Activated CD4-positive, CD25-positive, alpha-beta regulatory T cell (primary cell): ENCODE measurements at regions not wholly inside any gene's neighbourhood (a gene's known extent, or its start where the extent isn't known, plus 50 kb on each side); places are given as distances from the start of the nearest gene placed in this dataset.

Source experiments
- DNase-seq, 4 experiments: peaks; one replicate each; lab custom pipeline; 2025; lab: John Stamatoyannopoulos, UW

DNA sequence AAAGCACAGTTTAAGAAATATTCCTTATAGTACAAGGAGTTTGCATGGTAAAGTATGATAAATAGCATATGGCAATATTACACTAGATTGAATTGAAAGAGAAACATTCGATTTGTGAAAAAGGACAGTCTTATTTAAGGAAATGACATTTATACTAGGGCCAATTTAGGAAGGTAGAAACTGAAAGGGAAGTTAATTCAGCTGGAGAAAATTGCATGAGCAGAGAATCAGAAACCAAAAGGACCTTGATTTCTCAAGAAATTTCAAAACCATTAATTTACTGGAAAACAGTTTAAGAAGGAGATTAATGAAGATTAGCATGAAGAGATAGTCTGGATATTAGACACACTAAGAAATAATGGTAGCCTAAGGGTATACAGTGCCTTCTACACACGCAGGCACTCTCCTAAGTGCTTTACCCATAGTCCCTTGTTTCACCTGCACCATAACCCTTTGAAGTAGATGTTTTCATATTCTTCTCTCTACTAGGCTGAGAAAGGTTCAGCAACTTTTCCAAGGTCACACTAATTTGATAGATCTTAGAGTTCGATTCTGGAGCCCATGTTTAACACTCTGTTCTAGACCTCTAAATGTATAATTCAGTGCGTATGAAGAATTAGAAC lies 259.1 kb upstream of the SLIT2 start:
- DNase-seq: no peak

DNA sequence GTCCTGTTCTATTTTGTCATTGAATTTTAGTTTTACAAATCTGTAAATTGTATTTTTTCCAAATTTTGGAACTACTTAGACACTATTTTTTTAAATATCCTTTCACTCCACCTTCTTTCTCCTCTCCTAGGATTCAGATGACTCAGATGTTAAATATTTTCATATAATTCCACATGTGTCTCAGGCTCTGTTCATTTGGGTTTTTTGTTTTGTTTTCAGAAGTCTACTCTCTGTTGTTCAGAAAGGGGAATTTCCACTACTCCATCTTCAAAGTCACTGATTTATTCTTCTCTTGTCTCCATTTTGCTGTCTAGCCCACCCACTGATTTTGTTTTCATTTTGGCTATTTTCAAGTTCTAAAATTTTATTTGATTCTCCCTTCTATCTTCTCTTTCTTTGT lies 264.0 kb upstream of the SLIT2 start:
- no peak for DNase-seq

DNA sequence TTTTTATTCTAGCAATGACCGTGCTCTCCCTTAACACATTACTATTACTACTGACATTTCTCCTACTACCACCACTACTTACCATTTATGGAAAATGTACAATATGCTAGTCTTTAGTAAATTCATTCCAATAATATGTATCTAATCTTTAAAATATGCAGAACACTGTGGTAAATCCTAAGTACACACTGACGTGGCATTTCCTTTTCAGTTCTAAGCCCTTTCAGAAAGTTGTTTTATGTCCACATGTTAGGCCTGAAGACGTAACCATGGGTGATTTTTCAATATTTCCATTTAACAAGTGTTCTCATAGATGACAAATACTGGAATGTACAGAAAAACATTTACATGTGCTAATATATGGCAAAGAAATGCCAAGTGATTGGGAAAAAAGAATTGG lies 268.6 kb upstream of the SLIT2 start:
- no peak for DNase-seq

DNA sequence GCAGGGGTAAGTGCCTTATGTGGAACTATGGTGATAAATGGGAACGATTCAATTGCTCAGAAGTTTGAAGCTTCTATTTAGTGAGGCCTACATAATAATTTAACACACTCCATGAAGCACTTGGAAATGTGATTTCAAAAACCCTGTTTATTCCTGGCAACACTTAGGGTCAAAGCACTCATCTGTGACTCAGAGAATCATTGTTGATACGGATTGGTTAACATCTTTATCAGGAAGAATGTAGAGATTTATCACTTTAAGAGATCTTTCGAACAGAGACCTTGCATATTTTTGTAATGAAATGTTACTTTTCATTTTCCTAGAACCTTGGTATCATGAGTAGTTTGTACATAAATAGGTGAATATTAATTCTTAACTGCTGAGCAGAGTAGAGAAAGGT lies 269.1 kb upstream of the SLIT2 start:
- DNase-seq: no peak

DNA sequence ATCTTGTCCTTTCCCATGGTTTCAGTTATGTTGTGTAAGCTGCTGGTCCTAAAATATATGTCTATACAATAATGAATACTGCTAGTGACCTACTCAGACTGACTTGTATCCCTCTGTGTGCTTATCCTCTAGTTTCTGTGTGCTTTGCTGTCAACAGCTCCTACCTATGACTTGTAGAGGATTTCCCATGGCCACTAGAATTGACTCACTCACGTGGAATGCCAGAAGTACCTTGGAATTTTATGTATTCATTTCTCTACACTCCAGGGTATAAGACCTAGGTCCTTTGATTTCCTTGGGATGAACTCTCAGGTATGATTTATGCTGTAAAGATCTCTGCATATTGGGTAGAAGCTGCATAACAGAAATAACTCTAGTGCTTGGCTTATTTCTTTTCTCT lies 279.9 kb upstream of the SLIT2 start:
- no peak for DNase-seq

DNA sequence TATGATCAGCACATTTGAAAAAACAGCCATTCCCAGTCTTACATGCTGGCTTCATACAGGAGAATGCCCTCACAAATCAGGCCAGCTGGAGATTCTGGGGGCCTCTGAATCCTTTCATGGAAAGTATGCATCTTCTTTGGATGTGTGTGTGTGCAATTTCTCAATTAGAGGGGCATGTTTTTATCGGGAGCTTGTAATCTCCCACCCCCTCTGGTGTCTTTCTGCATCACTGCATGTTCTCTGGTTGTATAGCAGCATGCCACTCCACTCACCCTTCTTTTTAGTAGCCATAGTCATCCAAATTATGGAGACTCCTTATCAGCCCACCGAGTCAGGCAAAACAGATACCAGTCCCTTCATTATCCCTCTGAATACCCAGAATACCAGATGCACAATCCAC lies 282.2 kb upstream of the SLIT2 start:
- no peak for DNase-seq

DNA sequence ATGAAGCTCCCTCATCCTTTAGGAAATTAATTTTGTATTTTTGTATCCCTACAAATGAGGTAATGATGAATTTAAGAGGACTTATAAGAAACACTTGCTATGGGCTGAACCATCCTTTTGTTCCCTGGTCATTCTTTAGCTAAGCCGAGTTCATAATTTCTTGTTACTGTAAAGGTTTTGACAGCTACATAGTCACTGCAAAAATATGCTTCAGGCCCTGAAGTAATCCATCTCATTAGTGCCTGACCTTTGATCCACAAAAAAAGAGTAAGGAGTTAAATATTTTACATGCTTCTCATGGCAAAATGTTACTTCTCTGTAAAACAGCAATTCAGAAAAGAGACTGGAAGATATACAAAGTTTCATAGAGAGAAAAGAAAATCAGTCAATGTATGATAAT lies 290.6 kb upstream of the SLIT2 start:
- no peak for DNase-seq

DNA sequence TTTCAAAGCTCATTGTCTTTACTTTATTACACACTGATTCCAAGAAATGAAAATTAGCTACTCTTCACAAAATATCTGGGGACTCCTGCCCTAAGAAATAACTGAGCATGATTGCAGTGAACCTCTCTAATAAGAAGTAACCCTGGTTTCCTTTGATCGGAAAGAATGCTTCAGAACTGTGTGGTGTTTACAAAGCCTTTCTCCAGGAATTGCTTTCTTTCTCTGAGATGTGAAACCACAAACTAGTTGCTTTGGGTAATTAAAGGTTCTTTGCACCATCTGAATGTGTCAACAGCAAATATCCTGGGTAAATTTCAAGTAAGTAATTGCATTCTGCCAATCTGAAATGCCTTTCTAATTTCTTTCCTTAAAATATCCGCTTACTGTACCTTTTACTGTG lies 292.9 kb upstream of the SLIT2 start:
- no peak for DNase-seq

DNA sequence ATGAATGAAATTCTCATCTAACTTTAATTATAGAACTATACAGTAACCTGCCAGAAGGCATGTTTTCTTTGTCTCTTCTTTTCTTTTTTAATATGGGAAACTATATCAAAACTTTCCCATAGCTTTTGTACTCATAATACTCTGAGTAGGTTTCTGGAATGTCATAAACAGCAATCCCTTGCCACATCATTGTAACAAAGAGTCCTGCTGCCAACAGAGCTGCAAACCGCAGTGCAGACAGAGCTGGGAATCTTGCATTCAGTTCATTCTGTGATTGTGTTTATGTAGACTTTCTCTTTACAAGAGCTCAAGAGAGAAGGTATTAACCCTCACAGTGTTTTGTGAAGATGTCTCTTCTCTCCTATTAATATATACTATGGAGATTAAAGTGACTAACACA lies 304.4 kb upstream of the SLIT2 start:
- no peak for DNase-seq

DNA sequence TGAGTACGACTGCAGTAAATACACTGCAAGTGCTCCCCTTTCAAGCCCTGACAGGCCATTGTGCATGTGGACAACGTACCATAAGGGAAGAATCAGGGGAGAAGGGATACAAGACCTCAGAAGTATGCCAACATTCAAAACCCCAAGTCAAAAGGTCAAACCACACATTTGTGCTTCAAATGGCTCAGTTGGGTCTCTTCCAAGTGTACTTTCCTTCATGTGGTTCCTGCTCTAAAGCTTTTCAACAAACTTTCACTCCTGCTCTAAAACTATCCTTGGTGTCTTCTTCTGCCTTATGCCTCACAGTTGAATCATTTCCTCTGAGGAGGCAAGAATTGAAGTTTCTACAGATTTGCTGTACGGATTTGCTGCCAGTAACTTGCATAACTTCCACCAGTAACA lies 305.7 kb upstream of the SLIT2 start:
- DNase-seq: no peak

DNA sequence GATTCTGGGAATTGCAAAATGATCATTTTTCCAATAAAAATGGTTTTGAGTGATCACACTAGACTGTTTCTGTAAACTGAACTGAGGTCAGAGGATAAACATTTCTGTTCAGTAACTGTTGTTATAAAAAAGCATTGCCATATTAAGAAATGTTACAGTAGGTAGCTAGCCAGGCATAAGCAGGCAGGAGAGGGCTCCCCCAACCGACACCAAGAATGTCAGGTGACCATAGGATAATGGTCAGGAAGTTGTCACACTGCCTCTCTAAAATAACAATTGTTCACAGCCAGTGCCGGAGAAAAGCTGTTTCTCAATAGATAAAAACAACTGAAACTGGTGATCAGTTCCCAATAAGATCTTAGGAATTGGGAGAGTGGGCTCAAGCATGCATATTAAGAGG lies 306.2 kb upstream of the SLIT2 start:
- no peak for DNase-seq

DNA sequence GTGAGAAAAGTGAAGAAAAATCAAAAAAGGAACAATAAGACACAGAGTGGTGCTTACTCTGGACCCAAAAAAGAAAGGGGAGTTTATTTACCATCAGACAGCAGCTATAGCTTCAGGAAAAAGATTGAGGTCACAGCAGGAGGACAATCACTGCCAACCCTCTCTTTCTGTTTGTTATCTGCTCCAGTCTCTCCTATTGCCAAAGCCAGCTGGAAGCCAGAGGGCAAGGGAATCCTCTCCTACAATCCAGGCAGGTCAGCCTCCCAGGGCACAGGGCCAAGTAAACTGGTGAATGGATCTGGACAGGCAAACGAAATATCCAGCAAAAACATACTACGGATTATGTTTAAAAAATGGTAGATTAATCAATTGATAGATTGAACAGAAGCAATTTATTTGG lies 306.9 kb upstream of the SLIT2 start:
- no peak for DNase-seq

DNA sequence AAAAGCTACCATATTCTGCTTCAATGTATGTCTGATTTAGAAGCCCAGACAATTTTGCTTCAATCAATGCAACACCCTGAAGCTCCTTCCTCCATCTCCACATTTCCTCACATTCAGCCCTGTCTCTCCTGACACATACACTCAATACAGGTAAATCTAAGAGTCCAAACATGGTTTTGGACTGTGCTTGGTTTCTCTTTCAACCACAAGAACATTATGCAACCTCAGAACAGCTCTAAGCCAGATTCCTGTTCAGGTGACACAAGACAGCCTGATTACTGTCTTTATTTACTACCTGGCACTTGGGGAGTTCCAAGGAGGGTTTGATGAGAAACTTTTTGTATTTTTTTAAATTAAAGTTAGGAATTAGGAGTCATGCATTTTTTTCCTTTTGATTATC lies 307.5 kb upstream of the SLIT2 start:
- no peak for DNase-seq

DNA sequence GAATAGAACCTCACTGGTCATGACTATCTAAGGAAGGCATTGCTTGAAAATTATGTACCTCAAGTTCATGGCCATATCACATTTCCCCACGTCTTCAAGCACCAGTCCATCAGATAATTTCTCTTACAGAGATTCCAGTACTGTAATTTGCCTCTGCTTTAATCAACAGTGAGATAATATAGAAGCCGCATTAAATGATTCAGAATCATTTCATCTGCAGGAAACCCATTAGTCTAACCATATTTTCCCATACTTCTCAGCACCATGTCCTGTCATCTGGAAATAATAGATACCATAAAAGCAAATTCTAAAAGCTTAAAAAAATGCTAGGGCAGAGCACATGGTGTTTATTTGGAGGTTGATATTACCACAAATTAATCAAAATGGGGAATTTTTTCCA lies 310.3 kb upstream of the SLIT2 start:
- no peak for DNase-seq

DNA sequence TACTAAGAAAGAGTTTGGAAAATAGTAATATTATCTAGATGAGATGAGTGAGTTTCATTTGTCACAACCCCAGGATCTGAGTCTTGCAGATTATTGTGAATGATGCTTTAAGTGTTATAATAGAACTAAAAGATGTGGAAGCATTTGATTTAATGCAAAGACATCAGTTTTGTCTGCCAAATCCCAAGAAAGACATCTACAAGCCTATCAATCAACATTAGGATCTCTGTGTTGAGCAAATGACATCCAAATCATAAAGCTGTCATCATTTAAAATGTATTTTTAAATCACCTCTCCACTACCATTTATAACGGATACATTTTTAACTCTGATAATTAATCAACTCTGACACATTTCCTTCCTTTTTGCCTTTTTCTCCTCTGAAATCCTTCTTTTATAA lies 310.8 kb upstream of the SLIT2 start:
- DNase-seq: no peak

DNA sequence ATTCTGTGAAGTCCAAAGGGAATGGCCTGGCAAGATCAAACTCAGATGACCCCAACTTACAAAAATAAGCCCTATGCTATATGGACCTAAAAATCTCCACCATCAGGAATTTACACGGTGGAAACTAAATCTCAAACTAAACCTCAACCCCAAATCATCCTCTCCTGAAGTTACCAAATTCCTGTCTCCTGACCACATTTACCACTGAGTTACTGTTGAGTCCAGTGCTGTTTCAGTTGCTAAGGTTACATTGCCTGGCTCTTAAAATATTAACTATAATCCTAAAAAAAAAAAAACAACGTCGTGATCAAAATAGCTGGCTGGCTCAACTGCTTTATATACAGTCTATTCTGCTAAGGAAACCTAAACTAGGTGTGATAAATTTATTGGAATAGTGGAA lies 315.2 kb upstream of the SLIT2 start:
- no peak for DNase-seq

DNA sequence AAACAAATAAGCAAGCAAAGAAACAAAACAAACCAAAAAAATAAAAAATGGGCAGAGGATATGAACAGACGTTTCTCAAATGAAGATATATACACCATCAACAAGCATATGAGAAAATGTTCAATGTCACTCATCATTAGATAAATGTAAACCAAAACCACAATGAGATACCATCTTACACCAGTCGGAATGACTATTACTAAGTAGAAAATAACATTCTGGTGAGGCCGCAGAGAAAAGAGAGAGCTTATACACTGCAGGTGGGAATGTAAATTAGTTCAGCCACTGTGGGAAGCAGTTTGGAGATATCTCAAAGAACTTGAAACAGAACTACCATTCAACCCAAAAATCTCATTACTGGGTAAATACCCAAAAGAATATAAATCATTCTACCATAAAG lies 321.0 kb upstream of the SLIT2 start:
- DNase-seq: no peak

DNA sequence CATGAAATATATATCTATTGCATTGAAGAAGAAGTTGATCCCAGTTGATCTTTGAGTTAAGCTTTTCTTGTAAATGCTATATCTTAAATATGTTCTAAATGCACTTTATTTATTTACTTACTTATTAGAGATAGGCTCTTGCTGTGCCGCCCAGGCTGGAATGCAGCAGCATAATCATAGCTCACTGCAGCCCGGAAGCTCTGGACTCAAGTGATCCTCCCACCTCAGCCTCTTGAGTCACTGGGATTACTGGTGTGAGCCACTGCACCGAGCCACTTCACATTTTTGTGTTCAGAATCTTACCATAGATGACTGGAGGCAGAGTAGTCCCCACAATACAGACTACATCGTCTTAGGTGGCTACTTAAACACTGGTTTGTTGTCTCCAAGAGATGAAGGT lies 324.3 kb upstream of the SLIT2 start:
- DNase-seq: no peak

DNA sequence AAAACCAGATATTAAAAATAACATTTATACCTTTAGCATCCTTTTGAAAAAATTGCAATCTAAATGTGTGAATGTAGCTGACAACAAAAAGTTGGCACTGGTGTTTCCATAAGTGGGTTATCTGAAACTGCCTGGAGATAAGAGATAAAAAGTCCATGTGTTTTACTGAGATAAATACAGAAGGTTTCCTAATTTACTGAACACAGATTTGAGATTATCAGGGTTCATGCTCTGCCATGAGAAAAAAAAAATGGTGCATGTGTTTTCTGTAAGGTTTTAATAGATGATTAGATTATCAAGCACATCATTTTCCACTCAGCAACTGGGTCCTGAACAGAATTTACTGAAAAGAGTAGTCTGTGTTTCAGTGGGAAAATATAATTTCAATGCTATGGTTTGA lies 326.2 kb upstream of the SLIT2 start:
- no peak for DNase-seq

DNA sequence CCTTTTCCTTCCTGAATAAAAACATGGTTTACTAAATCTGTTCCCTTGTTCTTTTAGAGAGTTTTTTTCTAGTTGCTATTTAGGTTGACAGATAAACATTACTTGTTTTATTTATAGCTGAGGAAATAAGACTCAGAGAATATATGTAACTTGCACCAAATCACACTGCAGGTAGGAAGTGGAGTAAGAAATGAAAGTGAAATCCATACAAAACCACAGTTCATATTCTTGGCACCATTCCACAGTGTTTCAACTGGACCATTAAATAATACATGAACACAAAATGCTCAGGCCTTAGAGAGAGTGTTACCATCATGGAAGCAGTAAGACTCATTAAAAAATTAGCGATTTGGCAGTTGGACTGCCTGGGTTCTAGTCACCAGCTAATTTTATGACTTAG lies 326.9 kb upstream of the SLIT2 start:
- DNase-seq: no peak

DNA sequence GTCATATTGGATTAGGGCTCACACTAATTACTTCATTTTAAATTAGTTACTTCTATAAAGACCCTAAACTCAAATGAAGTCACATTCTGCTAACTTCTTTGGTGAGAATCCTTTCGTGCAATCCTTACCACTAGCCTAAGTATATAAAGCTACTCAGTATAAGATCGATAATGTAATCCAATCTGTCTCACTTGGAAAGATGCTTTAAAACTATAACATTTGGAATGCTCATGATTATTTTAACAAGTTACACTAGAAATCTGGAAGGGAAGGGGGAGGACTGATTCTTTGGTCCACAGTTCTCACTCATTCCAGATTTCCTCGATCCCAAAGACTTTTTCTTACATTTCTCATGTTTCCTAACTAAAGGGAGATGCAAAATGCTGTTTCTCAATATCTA lies 336.4 kb upstream of the SLIT2 start:
- DNase-seq: no peak

DNA sequence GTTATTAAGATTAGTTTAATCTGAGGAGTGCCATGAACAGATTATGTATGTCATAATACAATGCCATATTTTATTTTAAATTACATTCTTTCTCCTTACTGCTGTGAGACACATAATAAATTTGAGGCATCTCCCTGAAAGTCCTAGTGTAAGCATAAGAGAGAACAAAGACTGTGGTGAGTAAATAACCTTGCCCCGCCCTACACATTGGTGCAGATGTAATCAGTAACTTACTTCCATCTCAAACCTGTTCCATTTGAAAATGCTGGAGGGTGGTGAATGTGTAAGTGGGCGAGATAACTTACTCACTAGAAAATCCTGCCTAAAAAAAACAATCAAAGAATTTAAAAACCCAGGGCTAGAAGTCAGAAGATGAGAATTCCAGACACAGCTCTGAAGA lies 338.1 kb upstream of the SLIT2 start:
- no peak for DNase-seq

DNA sequence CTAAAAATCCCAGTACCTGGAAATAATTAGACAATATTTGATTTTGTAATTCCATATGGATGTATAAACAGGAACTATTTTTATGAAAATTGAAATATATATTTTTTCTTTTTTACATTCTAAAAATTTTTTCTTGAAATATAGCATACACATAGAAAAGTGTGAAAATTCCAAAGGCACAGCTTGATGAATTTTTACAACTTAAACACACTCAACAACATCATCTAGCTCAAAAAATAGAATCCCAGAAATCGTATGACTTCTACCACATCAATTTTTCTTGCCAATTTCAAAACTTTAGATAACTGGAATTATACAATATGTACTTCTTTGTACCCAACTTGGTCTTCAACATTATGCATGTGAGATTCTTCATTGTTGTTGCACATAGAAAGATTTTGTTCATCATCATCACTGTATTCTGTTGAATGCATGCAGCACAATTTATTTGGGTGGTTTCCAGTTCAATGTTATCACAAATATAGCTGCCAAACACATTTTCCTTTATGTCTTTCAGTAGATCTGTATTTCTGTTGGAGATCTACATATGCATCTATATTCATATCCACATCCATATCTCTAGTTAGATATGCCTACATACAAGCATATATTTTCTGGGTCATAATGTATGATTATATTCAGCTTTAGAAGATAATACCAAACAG lies 340.7 kb upstream of the SLIT2 start:
- no peak for DNase-seq

DNA sequence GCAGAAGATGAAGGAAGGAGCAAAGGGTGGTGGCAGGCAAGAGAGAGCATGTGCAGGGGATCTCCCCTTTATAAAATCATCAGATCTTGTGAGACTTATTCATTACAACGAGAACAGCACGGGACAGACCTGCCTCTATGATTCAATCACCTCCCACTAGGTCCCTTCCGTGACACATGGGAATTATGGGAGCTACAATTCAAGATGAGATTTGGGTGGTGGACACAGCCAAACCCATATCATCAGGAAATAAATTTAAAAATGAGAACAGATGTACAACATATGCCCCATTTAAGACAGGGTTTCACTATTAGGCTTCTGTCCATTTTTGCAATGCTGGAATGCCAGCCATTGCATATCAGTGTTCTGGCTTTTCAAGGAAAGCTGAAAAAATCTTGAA lies 346.7 kb upstream of the SLIT2 start:
- no peak for DNase-seq
